ENCODE measurements at regions not wholly inside any gene's neighbourhood (a gene's known extent, or its start where the extent isn't known, plus 50 kb on each side); places are given as distances from the start of the nearest gene placed in this dataset.
"Not testable (repeated sequence)": the region's sequence is repeated elsewhere in the genome, so short reads cannot be mapped to it uniquely, and the experiment has no call there.

DNA sequence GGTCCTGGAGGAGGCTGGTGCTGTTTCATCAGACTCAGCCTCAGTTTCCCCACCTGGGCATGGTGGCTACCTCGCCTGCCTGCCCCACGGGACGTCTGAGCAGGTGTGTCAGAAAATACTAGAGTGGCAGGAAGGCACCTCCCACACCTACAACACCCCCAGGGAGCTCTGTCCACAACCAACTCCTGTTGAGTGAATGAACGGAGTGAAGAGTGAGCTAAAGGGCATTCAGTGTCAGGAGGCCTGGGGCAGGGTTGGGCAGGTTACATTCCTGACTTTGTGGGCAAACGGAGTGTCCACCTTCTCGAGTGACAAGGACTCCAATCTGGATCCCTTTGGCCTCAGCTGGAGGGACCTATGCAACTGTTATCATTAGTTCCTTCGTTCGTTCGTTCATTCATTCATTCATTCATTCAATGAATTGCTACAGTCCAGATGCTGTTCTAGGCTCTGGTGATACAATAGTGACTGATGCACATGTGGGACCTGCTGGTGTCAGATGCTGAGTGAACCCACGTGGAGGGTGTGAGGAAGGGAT, 195.2 kb downstream of the CTTN start:
- FAIRE-seq (no peak), DNase-seq (ENCODE audit: insufficient read length, low spot score) (no peak)
- TF ChIP-seq POLR2A (IDR thresholded peaks at IDR 0.05; ENCODE audit: low read depth, low read length): no peak

DNA sequence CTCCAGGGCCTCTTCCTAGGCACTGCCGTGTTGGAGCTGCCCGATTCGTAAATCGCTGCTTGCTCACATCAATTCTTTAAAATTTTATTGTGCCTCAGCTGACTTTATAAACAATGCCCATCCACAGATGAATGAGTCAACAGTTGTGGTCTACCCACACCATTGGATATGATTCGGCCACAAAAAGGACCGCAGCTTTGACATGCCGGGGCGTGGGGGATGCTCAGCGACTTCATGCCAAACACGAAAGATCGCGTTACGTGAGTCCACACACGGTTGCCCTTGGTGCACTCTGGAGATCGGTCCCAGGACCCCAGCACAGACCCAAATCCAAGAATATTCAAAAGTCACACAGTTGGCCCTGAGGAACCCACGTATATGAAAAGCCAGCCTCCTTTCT, 195.7 kb downstream of the CTTN start:
- no peak for TF ChIP-seq POLR2A (IDR thresholded peaks at IDR 0.05; ENCODE audit: low read depth, low read length)
- no peak for FAIRE-seq
- no peak for DNase-seq (ENCODE audit: insufficient read length, low spot score)

DNA sequence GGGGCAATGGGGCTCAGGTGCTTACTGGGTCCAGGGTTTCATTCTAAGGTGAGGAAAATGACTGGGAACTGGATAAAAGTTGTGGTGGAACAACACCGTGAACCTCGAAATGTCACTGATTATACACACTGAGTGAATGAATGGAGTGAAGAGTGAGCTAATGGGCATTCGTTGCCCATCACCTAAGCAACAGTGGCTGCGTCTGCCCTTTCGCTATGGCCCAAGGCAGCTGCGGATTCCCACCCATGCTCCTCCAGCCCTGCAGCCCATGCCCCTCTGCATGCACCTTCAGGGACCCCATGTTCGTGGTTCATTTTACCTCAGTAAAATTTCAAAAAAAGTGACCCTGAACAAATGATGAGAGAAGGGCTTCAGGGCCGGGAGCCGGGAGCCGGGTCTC, 196.3 kb downstream of the CTTN start:
- FAIRE-seq: no peak
- no peak for DNase-seq (ENCODE audit: insufficient read length, low spot score)
- TF ChIP-seq POLR2A (IDR thresholded peaks at IDR 0.05; ENCODE audit: low read depth, low read length): no peak

DNA sequence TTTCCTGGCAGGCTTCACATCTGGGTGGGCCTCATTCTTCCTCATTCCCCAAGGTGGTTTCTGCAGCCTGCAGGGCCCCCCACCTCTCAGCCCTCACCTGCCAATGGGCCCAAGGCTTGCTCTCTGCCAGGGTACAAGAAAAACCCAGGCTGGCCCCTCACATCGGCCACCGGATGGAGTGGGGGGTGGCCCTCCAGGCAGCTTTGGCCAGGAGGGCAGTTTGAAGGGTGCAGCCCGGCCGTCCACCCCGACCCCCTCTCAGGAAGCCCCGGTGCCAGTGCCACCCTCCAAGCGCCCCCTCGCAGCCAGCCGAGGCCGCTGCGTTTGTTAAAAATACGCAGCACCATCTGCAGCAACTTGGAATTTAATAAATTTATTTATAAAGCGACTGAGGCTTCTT, 196.7 kb downstream of the CTTN start:
- TF ChIP-seq POLR2A (IDR thresholded peaks at IDR 0.05; ENCODE audit: low read depth, low read length): no peak
- no peak for DNase-seq (ENCODE audit: insufficient read length, low spot score)
- no peak for FAIRE-seq

DNA sequence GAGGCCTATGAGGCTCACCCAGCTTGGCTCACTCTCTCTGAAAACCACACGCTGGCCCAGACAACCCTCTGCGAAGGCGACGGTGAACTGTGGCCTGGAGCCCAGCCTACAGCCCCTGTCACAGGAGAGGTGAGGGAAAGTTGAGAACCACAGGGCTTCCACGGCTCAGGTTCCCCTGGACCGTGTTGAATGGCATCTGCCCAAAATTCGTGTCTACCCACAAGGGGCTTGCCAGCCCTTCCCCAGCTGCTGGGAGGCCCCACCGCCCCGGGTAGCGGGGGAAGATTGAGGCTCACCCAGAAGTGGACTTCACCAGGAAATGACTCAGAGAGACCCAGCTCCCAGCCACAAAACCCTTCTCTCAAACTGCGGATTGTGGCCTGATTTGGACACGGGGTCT, 197.1 kb downstream of the CTTN start:
- DNase-seq (ENCODE audit: insufficient read length, low spot score): no peak
- no peak for FAIRE-seq

DNA sequence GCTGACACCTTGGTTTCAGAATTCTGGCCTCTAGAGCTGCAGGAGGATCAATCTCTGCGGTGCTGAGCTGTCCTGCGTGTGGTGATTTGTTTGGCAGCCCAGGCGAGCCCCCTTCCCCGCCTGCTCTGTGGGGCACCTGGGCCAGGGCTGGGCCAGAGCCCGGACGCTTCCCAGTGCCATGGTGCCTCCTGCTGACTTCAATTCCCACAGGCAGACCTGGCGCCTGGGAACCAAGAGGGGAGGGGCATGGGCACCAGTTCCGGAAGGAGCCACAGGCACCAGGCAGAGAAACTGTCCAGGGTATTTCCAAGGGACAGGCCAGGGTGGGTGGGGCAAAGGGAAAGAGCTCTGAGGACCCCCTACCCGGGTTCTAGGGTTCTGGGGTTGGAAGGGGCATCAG, 197.8 kb downstream of the CTTN start:
- DNase-seq (ENCODE audit: insufficient read length, low spot score) (no peak), FAIRE-seq (no peak)
- no peak for TF ChIP-seq POLR2A (IDR thresholded peaks at IDR 0.05; ENCODE audit: low read depth, low read length)

More for the DNA sequence above, 197.1 kb downstream of the CTTN start:
- no peak for TF ChIP-seq POLR2A (IDR thresholded peaks at IDR 0.05; ENCODE audit: low read depth, low read length)

DNA sequence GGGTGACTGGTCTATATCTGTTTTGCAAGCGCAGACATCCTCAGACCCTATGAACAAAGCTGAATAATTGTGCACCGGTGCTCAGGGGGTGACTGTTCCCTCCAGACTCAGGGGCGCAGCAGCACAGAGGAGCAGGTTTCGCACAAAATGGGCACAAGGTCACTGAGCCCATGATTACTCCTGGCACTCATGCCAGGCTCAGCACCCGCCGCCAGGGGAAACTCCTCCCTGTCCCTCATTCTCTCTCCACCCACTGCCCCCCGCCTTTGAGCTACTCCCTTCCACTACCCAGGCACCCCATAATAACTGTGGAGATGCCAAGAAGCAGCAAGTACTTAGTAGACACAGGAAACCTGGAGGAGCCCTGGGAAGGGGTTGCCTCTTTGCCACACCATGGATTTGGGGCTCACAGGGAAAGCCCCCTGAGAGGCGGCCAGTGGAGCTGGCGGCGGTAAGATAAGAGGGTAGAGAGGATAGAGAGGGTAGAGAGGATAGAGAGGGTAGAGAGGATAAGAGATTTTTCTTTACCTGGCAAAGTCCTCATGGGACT, 198.8 kb downstream of the CTTN start:
- DNase-seq (ENCODE audit: insufficient read length, low spot score) (no peak), FAIRE-seq (no peak)
- TF ChIP-seq POLR2A (IDR thresholded peaks at IDR 0.05; ENCODE audit: low read depth, low read length): no peak

DNA sequence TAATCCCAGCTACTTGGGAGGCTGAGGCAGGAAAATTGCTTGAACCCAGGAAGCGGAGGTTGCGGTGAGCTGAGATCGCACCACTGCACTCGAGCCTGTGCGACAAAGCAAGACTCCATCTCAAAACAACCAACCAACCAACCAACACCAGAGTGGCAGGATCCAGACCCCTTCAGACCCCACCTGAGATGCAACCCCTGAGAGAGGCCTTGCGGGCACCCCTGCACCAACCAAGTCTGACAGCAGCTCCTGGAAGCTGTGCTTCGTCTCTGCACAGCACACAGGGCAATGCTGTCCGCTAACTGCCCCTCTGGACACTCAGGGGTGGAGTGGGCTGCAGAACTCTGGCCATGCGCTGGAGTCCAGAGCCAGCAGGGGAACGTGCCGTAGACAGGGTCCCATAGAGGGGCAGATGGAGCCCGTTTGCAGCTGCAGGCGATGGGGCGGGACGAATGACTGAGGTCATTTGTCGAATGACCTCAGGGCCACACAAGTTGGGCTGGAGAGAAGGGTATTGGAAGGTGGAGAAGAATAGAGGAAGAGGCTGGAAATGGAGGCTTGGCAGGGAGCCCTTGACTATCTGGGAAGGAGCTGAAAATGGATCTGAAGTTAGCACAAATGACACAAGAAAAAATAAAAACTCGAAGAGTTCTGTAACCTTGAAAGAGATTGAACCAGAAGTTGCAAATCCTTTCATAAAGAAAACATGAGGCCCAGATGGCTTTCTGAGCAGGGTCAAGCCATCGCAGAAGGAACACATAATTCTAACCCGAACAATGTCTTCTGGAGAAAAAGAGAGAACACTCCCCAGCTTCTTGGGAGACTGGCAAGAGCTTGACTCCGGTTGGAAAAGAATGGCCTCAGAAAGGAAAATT, 199.7 kb downstream of the CTTN start:
- no peak for TF ChIP-seq POLR2A (IDR thresholded peaks at IDR 0.05; ENCODE audit: low read depth, low read length)
- DNase-seq (ENCODE audit: insufficient read length, low spot score): no peak
- no peak for FAIRE-seq

DNA sequence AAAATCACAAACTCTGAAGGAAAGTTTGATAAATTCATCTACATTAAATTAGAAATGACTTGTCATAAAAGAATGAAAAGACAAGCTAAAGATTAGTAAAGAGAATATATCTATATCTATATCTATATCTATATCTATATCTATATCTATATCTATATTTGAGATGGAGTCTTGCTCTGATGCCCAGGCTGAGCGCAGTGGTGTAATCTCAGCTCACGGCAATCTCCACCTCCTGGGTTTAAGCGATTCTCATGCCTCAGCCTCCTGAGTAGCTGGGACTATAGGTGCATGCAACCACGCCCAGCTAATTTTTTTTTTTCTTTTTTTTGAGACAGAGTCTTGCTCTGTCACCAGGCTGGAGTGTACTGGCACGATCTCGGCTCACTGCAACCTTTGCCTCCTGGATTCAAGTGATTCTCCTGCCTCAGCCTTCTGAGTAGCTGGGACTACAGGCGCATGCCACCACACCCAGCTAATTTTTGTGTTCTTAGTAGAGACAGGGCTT, 202.6 kb downstream of the CTTN start:
- not testable (repeated sequence) for DNase-seq (ENCODE audit: insufficient read length, low spot score); FAIRE-seq

DNA sequence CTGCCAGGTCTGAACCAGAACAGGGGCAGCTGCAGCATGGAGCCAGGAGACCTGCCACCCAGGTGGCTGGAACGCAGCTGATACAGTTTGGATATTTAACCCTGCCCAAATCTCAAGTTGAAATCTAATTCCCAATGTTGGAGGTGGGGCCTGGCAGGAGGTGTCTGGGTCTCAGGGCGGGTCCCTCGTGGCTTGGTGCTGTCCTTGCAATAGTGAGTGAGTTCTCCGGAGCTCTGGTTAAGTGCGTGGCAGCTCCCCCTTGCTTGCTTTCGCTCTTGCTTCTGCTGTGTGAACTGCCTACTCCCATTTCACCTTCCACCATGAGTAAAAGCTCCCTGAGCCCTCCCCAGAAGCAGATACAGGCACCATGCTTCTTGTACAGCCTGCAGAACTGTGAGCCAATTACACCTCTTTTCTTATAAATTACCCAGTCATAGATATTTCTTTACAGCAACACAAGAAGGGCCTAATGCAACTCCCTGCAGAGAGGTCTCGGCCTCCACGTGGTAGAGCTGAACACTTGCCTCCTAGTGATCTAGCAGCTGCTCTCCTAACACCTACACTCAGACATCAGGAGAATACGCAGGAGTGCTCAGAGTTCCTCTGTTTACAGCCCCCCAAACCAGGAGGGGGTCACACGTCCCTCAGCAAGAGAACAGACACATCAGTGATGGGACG, 203.7 kb downstream of the CTTN start:
- TF ChIP-seq POLR2A (IDR thresholded peaks at IDR 0.05; ENCODE audit: low read depth, low read length): no peak
- no peak for FAIRE-seq
- no peak for DNase-seq (ENCODE audit: insufficient read length, low spot score)

DNA sequence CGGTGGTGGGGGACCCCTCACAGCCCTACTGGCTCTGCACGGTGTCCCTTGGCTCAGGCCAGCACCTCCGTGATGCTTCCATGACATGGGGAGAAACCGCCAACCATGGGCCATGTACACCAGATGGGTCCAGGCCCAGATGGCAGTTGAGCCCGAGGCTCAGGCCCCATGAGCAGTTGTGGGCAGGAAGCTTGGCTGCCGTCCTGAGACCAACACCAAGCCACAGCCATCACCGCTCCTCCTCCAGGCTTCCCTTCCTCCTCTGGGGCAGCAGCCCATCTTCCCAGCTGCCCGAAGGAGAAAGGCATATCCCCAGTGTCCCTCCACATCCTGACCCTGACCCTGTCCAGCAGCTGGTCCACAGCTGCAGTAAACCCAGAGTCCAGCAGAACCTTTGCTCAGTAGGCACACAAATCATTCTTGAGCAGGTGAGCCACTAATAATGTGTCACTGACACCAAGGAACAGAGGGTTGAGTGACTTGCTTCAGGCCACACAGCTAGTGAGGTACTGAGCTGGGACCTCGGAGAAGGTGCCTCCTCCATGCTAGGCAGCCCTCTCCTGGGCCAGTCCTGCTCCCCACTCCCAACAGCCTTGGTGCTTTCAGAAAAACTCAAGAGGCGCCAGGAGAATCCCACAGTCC, 204.9 kb downstream of the CTTN start:
- no peak for FAIRE-seq
- no peak for TF ChIP-seq POLR2A (IDR thresholded peaks at IDR 0.05; ENCODE audit: low read depth, low read length)
- no peak for DNase-seq (ENCODE audit: insufficient read length, low spot score)

DNA sequence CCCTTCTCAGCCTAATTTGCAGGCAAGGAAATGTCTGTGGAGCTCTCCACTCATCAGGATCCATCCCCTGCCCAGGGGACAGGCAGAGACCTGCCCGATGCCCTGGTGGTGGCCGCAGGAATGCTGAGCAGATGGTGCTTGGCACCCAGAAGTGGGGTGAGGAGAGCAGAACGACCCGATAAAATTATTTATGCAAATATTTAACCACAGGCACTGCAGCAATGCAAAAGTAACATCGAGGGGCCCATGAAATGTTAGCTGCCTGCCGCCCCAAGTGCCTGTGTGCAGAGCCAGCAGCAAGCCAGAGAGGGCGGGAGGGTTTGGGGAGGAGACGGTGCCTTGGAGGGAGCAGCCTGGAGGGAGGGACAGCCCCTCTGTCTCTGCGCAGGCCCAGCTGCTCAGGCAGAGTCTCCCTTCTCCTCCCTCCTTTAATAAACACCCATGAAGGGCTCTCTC, 205.5 kb downstream of the CTTN start:
- TF ChIP-seq POLR2A (IDR thresholded peaks at IDR 0.05; ENCODE audit: low read depth, low read length): no peak
- FAIRE-seq (no peak), DNase-seq (ENCODE audit: insufficient read length, low spot score) (no peak)

DNA sequence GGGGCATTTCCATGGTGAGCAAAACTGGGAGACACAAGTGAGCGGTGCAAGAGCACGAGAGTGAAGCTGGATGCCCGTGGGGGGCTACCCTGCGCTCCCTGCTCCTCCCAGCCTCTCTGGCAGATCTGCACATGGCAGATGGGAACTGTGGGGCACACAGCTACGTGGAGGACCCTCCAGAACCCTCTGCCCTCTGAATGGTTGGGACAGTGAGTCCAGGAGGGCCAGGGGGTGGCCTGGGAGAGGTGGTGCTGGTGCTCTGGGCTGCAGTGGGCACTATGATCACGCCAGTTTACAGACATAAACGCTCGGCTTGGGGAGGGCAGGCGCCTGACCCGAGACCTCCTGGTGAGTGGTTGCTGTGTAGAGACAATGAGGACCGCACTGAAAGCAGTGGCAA, 205.9 kb downstream of the CTTN start:
- no peak for TF ChIP-seq POLR2A (IDR thresholded peaks at IDR 0.05; ENCODE audit: low read depth, low read length)
- FAIRE-seq (no peak), DNase-seq (ENCODE audit: insufficient read length, low spot score) (no peak)
